Stimulated activated CD8-positive, alpha-beta memory T cell treated with anti-CD3 and anti-CD28 coated beads, Interleukin-12 subunit alpha, Interleukin-12 subunit beta, amount 100 ng/mL, for 24 hours (primary cell): ENCODE measurements at regions not wholly inside any gene's neighbourhood (a gene's known extent, or its start where the extent isn't known, plus 50 kb on each side); places are given as distances from the start of the nearest gene placed in this dataset.
"Not testable (repeated sequence)": the region's sequence is repeated elsewhere in the genome, so short reads cannot be mapped to it uniquely, and the experiment has no call there.

Experiments
- DNase-seq: peaks from one replicate; pipeline ENCODE4 v3.0.0-alpha.2; 2020; ENCODE audit errors: extremely low read depth

- DNase-seq, result no peak
Measured at GRCh38 chr12:131613678-131614077, 97.2 kb upstream of the SFSWAP start.

GRCh38 chr12:131615326-131616042 is 95.4 kb upstream of the SFSWAP start:
- DNase-seq, result no peak

GRCh38 chr12:131616043-131616700 is 94.7 kb upstream of the SFSWAP start:
- no peak for DNase-seq

- no peak for DNase-seq
Measured at GRCh38 chr12:131616738-131617137, 94.2 kb upstream of the SFSWAP start.

- DNase-seq, result no peak
Measured at GRCh38 chr12:131617179-131617578, 93.7 kb upstream of the SFSWAP start.

- DNase-seq, result no peak
Measured at GRCh38 chr12:131617596-131618302, 93.1 kb upstream of the SFSWAP start.

GRCh38 chr12:131618303-131618658 is 92.6 kb upstream of the SFSWAP start:
- no peak for DNase-seq

GRCh38 chr12:131618701-131619100 is 92.2 kb upstream of the SFSWAP start:
- DNase-seq, result no peak

- no peak for DNase-seq
Measured at GRCh38 chr12:131619106-131619642, 91.7 kb upstream of the SFSWAP start.

GRCh38 chr12:131619736-131620506 is 91.0 kb upstream of the SFSWAP start:
- DNase-seq, result no peak

GRCh38 chr12:131620520-131620919 is 90.4 kb upstream of the SFSWAP start:
- DNase-seq, result no peak

GRCh38 chr12:131620946-131621681 is 89.8 kb upstream of the SFSWAP start:
- no peak for DNase-seq

GRCh38 chr12:131621701-131622421 is 89.0 kb upstream of the SFSWAP start:
- DNase-seq, result no peak

- DNase-seq, result no peak
Measured at GRCh38 chr12:131622422-131622955, 88.4 kb upstream of the SFSWAP start.

- DNase-seq, result not testable (repeated sequence)
Measured at GRCh38 chr12:131623404-131624368, 87.2 kb upstream of the SFSWAP start.

- not testable (repeated sequence) for DNase-seq
Measured at GRCh38 chr12:131624369-131624739, 86.5 kb upstream of the SFSWAP start.

GRCh38 chr12:131624756-131625501 is 86.0 kb upstream of the SFSWAP start:
- not testable (repeated sequence) for DNase-seq

GRCh38 chr12:131625966-131626722 is 84.7 kb upstream of the SFSWAP start:
- DNase-seq, result not testable (repeated sequence)
